ENCODE measurements at regions not wholly inside any gene's neighbourhood (a gene's known extent, or its start where the extent isn't known, plus 50 kb on each side); places are given as distances from the start of the nearest gene placed in this dataset.

- 5 to 100% (median 80%) methylated on average over 1 to 2 of the region's 2 CpGs; no CpG with 5 or more reads in 1 of the 10 experiments for whole genome bisulfite sequencing, 10 experiments
- Histone ChIP-seq H3K4me3 (no peak overlapping the region), H3K27ac (no peak overlapping the region), H3K4me1 (replicated peaks in 1 of 2) (peaks cover 6 to 18% of the 10 kb centered on the region in 2 donors)
- ATAC-seq (replicated peaks in 6 of 8) = no peak
- in situ Hi-C loops (cut with MboI; ENCODE audit: low pct_unique_long_range_greater_than_20kb in 2 of 9, low sequenced_read_pairs in 9 of 9, unreplicated experiment in 9 of 9) = no loop called here
Observed at GRCh38 chr6:23395381-23395780, 730.6 kb upstream of the NRSN1 start.

DNA sequence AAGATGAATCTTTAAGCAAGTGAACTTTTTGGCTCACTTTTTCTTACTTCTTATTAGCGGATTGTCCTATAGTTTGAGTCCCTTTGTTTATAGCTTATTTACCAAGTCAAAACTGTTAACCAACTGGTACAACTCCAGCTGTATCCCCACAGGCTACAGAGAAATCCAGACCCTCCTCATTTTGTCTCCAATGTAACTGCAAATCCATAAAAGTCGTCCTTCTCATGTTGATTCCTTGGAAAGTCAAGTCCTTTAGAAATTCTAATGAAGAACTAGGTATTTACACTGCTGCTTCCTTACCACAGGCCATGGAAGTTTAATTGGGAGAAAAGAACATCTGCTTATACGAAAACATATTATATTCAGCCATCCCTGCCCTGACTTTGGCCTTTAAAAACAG, 729.1 kb upstream of the NRSN1 start:
- no peak for ATAC-seq (replicated peaks in 6 of 8)
- in situ Hi-C loops (cut with MboI; ENCODE audit: low pct_unique_long_range_greater_than_20kb in 2 of 9, low sequenced_read_pairs in 9 of 9, unreplicated experiment in 9 of 9) = no loop called here
- Histone ChIP-seq H3K4me1 (replicated peaks in 1 of 2) (peaks cover 6 to 18% of the 10 kb centered on the region in 2 donors), H3K4me3 (no peak overlapping the region), H3K27ac (no peak overlapping the region)
- 16 to 100% (median 58%) methylated on average over 1 to 3 of the region's 3 CpGs; no CpG with 5 or more reads in 1 of the 10 experiments for WGBS, 10 experiments

GRCh38 chr6:23403460-23403859, 722.6 kb upstream of the NRSN1 start:
- Histone ChIP-seq H3K4me1 (replicated peaks in 1 of 2) (peaks cover 10 to 21% of the 10 kb centered on the region in 2 donors), H3K27ac (no peak overlapping the region), H3K4me3 (no peak overlapping the region)
- 6 to 93% (median 37%) methylated on average over 3 to 5 of the region's 5 CpGs; no CpG with 5 or more reads in 2 of the 10 experiments for WGBS, 10 experiments
- in situ Hi-C loops (cut with MboI; ENCODE audit: low pct_unique_long_range_greater_than_20kb in 2 of 9, low sequenced_read_pairs in 9 of 9, unreplicated experiment in 9 of 9) = no loop called here
- ATAC-seq (replicated peaks in 6 of 8) = peak in 3 of 8 experiments; percentile 77 to 99 (median 85)

DNA sequence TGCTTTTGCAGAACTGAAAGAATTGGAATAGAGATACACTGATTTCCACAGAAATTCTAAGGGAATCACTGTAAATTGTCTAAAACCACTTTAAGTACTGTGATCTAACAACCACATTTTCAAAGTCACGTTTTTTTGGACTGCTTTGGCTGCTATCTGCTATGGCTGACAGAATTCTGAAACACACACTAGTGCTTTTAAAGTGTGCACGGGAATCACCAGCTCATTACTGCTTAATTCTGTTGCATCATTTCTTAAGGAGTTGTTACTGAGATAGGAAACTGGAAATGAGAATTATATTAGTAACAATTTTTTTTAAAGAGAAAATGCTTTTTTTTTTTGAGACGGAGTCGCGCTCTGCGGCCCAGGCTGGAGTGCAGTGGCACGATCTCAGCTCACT, 716.5 kb upstream of the NRSN1 start:
- Histone ChIP-seq H3K4me3 (no peak overlapping the region), H3K4me1 (replicated peaks in 1 of 2) (peaks cover 7 to 25% of the 10 kb centered on the region in 2 donors), H3K27ac (no peak overlapping the region)
- in situ Hi-C loops (cut with MboI; ENCODE audit: low pct_unique_long_range_greater_than_20kb in 2 of 9, low sequenced_read_pairs in 9 of 9, unreplicated experiment in 9 of 9) = no loop called here
- WGBS, 10 experiments = 8 to 75% (median 60%) methylated on average over 1 to 7 of the region's 7 CpGs; no CpG with 5 or more reads in 3 of the 10 experiments
- no peak for ATAC-seq (replicated peaks in 6 of 8)

GRCh38 chr6:23410439-23410838, 715.6 kb upstream of the NRSN1 start:
- H3K27ac ChIP-seq = no peak overlapping the region

GRCh38 chr6:23412770-23413169, 713.2 kb upstream of the NRSN1 start:
- Histone ChIP-seq H3K4me1 (replicated peaks in 1 of 2) (peaks cover 5 to 12% of the 10 kb centered on the region in 2 donors), H3K4me3 (no peak overlapping the region), H3K27ac (no peak overlapping the region)
- ATAC-seq (replicated peaks in 6 of 8) = no peak
- in situ Hi-C loops (cut with MboI; ENCODE audit: low pct_unique_long_range_greater_than_20kb in 2 of 9, low sequenced_read_pairs in 9 of 9, unreplicated experiment in 9 of 9) = no loop called here

More at GRCh38 chr6:23410439-23410838, 715.6 kb upstream of the NRSN1 start:
- H3K4me3 ChIP-seq = no peak overlapping the region
- peaks cover 7 to 25% of the 10 kb centered on the region in 2 donors for H3K4me1 ChIP-seq (replicated peaks in 1 of 2)
- in situ Hi-C loops (cut with MboI; ENCODE audit: low pct_unique_long_range_greater_than_20kb in 2 of 9, low sequenced_read_pairs in 9 of 9, unreplicated experiment in 9 of 9) = no loop called here
- ATAC-seq (replicated peaks in 6 of 8) = no peak
- WGBS, 10 experiments = 46 to 100% (median 90%) methylated on average over 1 to 8 of the region's 8 CpGs; no CpG with 5 or more reads in 1 of the 10 experiments

- no peak overlapping the region for H3K27ac ChIP-seq
- no peak overlapping the region for H3K4me3 ChIP-seq
- 17 to 100% (median 89%) methylated on average over 1 to 2 of the region's 2 CpGs; no CpG with 5 or more reads in 4 of the 10 experiments for WGBS, 10 experiments
- in situ Hi-C loops (cut with MboI; ENCODE audit: low pct_unique_long_range_greater_than_20kb in 2 of 9, low sequenced_read_pairs in 9 of 9, unreplicated experiment in 9 of 9) = no loop called here
- H3K4me1 ChIP-seq (replicated peaks in 1 of 2) = peaks cover 5 to 6% of the 10 kb centered on the region in 2 donors
- no peak for ATAC-seq (replicated peaks in 6 of 8)
Observed at GRCh38 chr6:23413327-23414050, 712.5 kb upstream of the NRSN1 start.

GRCh38 chr6:23414051-23414445, 712.0 kb upstream of the NRSN1 start:
- peaks cover 0 to 4% of the 10 kb centered on the region in 2 donors for H3K4me1 ChIP-seq (replicated peaks in 1 of 2)
- ATAC-seq (replicated peaks in 6 of 8) = peak in 5 of 8 experiments; percentile 13 to 71 (median 50)
- H3K27ac ChIP-seq = no peak overlapping the region
- in situ Hi-C loops (cut with MboI; ENCODE audit: low pct_unique_long_range_greater_than_20kb in 2 of 9, low sequenced_read_pairs in 9 of 9, unreplicated experiment in 9 of 9) = no loop called here
- 6 to 93% (median 70%) methylated on average over 1 to 2 of the region's 2 CpGs; no CpG with 5 or more reads in 2 of the 10 experiments for WGBS, 10 experiments
- no peak overlapping the region for H3K4me3 ChIP-seq

DNA sequence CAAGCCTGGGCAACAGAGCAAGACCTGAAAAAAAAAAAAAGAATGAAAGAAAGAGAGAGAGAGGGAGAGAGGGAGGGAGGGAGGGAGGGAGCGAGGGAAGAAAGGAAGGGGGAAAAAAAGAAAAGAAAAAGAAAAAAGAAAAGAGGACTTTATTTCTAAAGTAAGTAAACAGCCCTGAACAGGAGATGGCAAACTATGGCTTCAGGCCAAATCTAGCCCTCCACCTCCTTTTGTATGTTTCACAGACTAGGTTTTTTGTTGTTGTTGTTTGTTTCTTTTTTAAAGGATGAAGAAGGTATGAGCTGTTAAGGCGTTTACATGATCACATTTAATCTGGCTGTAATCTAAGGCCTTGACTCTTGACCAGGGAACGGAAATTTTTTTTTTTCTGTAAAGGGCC, 711.1 kb upstream of the NRSN1 start:
- H3K27ac ChIP-seq = no peak overlapping the region
- ATAC-seq (replicated peaks in 6 of 8) = no peak
- no peak overlapping the region for H3K4me3 ChIP-seq
- H3K4me1 ChIP-seq (replicated peaks in 1 of 2) = peaks cover 0 to 4% of the 10 kb centered on the region in 2 donors
- in situ Hi-C loops (cut with MboI; ENCODE audit: low pct_unique_long_range_greater_than_20kb in 2 of 9, low sequenced_read_pairs in 9 of 9, unreplicated experiment in 9 of 9) = no loop called here
- WGBS, 10 experiments = 21 to 100% (median 63%) methylated on average over 1 to 3 of the region's 3 CpGs

- peaks cover 0 to 4% of the 10 kb centered on the region in 2 donors for H3K4me1 ChIP-seq (replicated peaks in 1 of 2)
- in situ Hi-C loops (cut with MboI; ENCODE audit: low pct_unique_long_range_greater_than_20kb in 2 of 9, low sequenced_read_pairs in 9 of 9, unreplicated experiment in 9 of 9) = no loop called here
- no peak overlapping the region for H3K27ac ChIP-seq
- no peak for ATAC-seq (replicated peaks in 6 of 8)
- no peak overlapping the region for H3K4me3 ChIP-seq
- 17 to 100% (median 87%) methylated on average over 1 to 5 of the region's 5 CpGs for WGBS, 10 experiments
Observed at GRCh38 chr6:23415819-23416427, 710.1 kb upstream of the NRSN1 start.

GRCh38 chr6:23417133-23417532, 708.9 kb upstream of the NRSN1 start:
- peaks cover 0 to 4% of the 10 kb centered on the region in 2 donors for H3K4me1 ChIP-seq (replicated peaks in 1 of 2)
- in situ Hi-C loops (cut with MboI; ENCODE audit: low pct_unique_long_range_greater_than_20kb in 2 of 9, low sequenced_read_pairs in 9 of 9, unreplicated experiment in 9 of 9) = no loop called here
- H3K4me3 ChIP-seq = no peak overlapping the region
- ATAC-seq (replicated peaks in 6 of 8) = no peak
- WGBS, 10 experiments = 40 to 100% (median 89%) methylated on average over 2 to 9 of the region's 9 CpGs
- no peak overlapping the region for H3K27ac ChIP-seq

DNA sequence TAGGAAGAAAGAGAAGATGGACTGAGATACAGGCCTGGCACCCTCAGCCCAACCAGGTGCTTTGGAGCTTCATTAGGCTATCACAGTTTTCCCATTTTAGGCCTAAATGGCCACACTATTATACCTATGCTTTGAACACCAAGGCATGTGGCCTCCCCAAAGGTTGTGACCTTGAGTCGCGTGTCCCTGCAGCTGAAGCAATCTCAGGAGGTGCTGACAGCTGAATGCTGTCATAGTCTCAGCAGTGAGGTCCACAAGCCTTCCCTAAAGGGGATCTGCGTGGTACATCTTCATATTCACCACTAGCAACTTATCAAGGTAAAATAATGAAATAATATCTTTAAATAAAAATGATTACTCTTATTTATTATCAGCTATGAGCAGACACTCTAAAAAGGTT, 707.9 kb upstream of the NRSN1 start:
- ATAC-seq (replicated peaks in 6 of 8) = peak in 4 of 8 experiments; percentile 41 to 65 (median 49)
- 66 to 100% (median 83%) methylated on average over 1 to 3 of the region's 3 CpGs; no CpG with 5 or more reads in 1 of the 10 experiments for WGBS, 10 experiments
- Histone ChIP-seq H3K4me1 (replicated peaks in 1 of 2) (peaks cover 0 to 4% of the 10 kb centered on the region in 2 donors), H3K27ac (no peak overlapping the region), H3K4me3 (no peak overlapping the region)
- in situ Hi-C loops (cut with MboI; ENCODE audit: low pct_unique_long_range_greater_than_20kb in 2 of 9, low sequenced_read_pairs in 9 of 9, unreplicated experiment in 9 of 9) = no loop called here

GRCh38 chr6:23419046-23419445, 707.0 kb upstream of the NRSN1 start:
- peaks cover 0 to 4% of the 10 kb centered on the region in 2 donors for H3K4me1 ChIP-seq (replicated peaks in 1 of 2)
- H3K27ac ChIP-seq = no peak overlapping the region
- no peak for ATAC-seq (replicated peaks in 6 of 8)
- in situ Hi-C loops (cut with MboI; ENCODE audit: low pct_unique_long_range_greater_than_20kb in 2 of 9, low sequenced_read_pairs in 9 of 9, unreplicated experiment in 9 of 9) = no loop called here
- H3K4me3 ChIP-seq = no peak overlapping the region
- 14 to 100% (median 85%) methylated on average over 1 of the region's 1 CpG; no CpG with 5 or more reads in 2 of the 10 experiments for WGBS, 10 experiments

Measured in motor neuron (in vitro differentiated cells).